SK-N-SH treated with all-trans-retinoic acid at 6 μM for 48 hours (cell line): ENCODE measurements at regions not wholly inside any gene's neighbourhood (a gene's known extent, or its start where the extent isn't known, plus 50 kb on each side); places are given as distances from the start of the nearest gene placed in this dataset.

Experiments
- ATAC-seq: fragments of 200-7000 bp; cut with Tn5 transposase; 3 replicates; pipeline ENCODE4 v1.9.1; 2020; ENCODE audit warnings: mild to moderate bottlenecking, moderate library complexity
- ARNTL ChIP-seq: fragments of 450-650 bp; formaldehyde crosslinking; IDR thresholded peaks from 2 replicates; pipeline ENCODE4 v1.5.0; 2020; ENCODE audit warnings: low read depth, mild to moderate bottlenecking, moderate library complexity, borderline replicate concordance
- BACH2 ChIP-seq: fragments of 250-450 bp; sonication (Bioruptor Pico); IDR thresholded peaks from 2 replicates; pipeline ENCODE4 v1.9.0; 2021; ENCODE audit warnings: mild to moderate bottlenecking, borderline replicate concordance
- CREB5 ChIP-seq: fragments of 250-450 bp; sonication (Bioruptor Pico); IDR thresholded peaks from 2 replicates; pipeline ENCODE4 v1.5.1; 2020; ENCODE audit warnings: low read depth, mild to moderate bottlenecking, moderate library complexity
- CSRNP3 ChIP-seq: fragments of 250-450 bp; sonication (Bioruptor Pico); IDR thresholded peaks from 2 replicates; pipeline ENCODE4 v1.5.1; 2021; ENCODE audit warnings: mild to moderate bottlenecking, moderate library complexity
- ESRRG ChIP-seq: fragments of 250-450 bp; sonication (Bioruptor Pico); IDR thresholded peaks from 2 replicates; pipeline ENCODE4 v1.6.1; 2021; ENCODE audit warnings: mild to moderate bottlenecking
- GLIS3 ChIP-seq: fragments of 250-450 bp; sonication (Bioruptor Pico); IDR thresholded peaks from 2 replicates; pipeline ENCODE4 v1.5.0; 2020; ENCODE audit warnings: mild to moderate bottlenecking, moderate library complexity
- ISL1 ChIP-seq: fragments of 250-450 bp; sonication (Bioruptor Pico); IDR thresholded peaks from 2 replicates; pipeline ENCODE4 v2.1.2; 2022; ENCODE audit warnings: mild to moderate bottlenecking, moderate library complexity
- OSR1 ChIP-seq: fragments of 250-450 bp; sonication (Bioruptor Pico); IDR thresholded peaks from 2 replicates; pipeline ENCODE4 v1.8.0; 2022; ENCODE audit warnings: moderate library complexity, mild to moderate bottlenecking, inconsistent platforms
- PATZ1 ChIP-seq: fragments of 250-450 bp; sonication (Bioruptor Pico); IDR thresholded peaks from 2 replicates; pipeline ENCODE4 v1.8.0; 2020; ENCODE audit warnings: mild to moderate bottlenecking, moderate library complexity, borderline replicate concordance
- POU6F1 ChIP-seq: fragments of 250-450 bp; sonication (Bioruptor Pico); IDR thresholded peaks from 2 replicates; pipeline ENCODE4 v1.8.0; 2021; ENCODE audit warnings: low read depth, mild to moderate bottlenecking, moderate library complexity, borderline replicate concordance
- PPARA ChIP-seq: fragments of 250-450 bp; sonication (Bioruptor Pico); IDR thresholded peaks from 2 replicates; pipeline ENCODE4 v1.5.0; 2020; ENCODE audit warnings: mild to moderate bottlenecking, borderline replicate concordance
- RARB ChIP-seq: fragments of 250-450 bp; sonication (Bioruptor Pico); IDR thresholded peaks from 2 replicates; pipeline ENCODE4 v1.8.0; 2021; ENCODE audit warnings: mild to moderate bottlenecking, moderate library complexity
- SNAI2 ChIP-seq: fragments of 250-450 bp; sonication (Bioruptor Pico); IDR thresholded peaks from 2 replicates; pipeline ENCODE4 v1.5.0; 2020; ENCODE audit warnings: mild to moderate bottlenecking, moderate library complexity
- TCF4 ChIP-seq: fragments of 250-450 bp; sonication (Bioruptor Pico); IDR thresholded peaks from 2 replicates; pipeline ENCODE4 v1.8.0; 2021; ENCODE audit warnings: mild to moderate bottlenecking, moderate library complexity, borderline replicate concordance
- TOX ChIP-seq: fragments of 250-450 bp; sonication (Bioruptor Pico); IDR thresholded peaks from 2 replicates; pipeline ENCODE4 v1.8.0; 2021; ENCODE audit warnings: mild to moderate bottlenecking, moderate library complexity, borderline replicate concordance
- TSHZ2 ChIP-seq: fragments of 250-450 bp; sonication (Bioruptor Pico); IDR thresholded peaks from 2 replicates; pipeline ENCODE4 v1.5.0; 2020; ENCODE audit warnings: mild to moderate bottlenecking, moderate library complexity
- ZC3H10 ChIP-seq: fragments of 250-450 bp; sonication (Bioruptor Pico); IDR thresholded peaks from 2 replicates; pipeline ENCODE4 v1.5.1; 2021; ENCODE audit warnings: mild to moderate bottlenecking, moderate library complexity
- ZFP3 ChIP-seq: fragments of 250-450 bp; sonication (Bioruptor Pico); IDR thresholded peaks from 2 replicates; pipeline ENCODE4 v1.5.0; 2020; ENCODE audit warnings: mild to moderate bottlenecking, moderate library complexity
- ZNF565 ChIP-seq: fragments of 450-650 bp; formaldehyde crosslinking; conservative IDR thresholded peaks from 2 replicates; pipeline ENCODE4 v1.5.0; 2020; ENCODE audit warnings: low read depth, mild to moderate bottlenecking, moderate library complexity
- ZNF8 ChIP-seq: fragments of 450-650 bp; formaldehyde crosslinking; IDR thresholded peaks from 2 replicates; pipeline ENCODE4 v1.5.0; 2020; ENCODE audit warnings: mild to moderate bottlenecking, moderate library complexity

GRCh38 chr6:20313960-20314530 is 87.6 kb upstream of the E2F3 start (continued):
- no peak for TF ChIP-seq ZFP3 (CRISPR knock-in tag)
- TF ChIP-seq SNAI2 (CRISPR knock-in tag), result no peak
- TF ChIP-seq ZNF8 (CRISPR knock-in tag), result no peak
- no peak for TF ChIP-seq CSRNP3 (CRISPR knock-in tag)
- no peak for TF ChIP-seq ARNTL (CRISPR knock-in tag)

- TF ChIP-seq CSRNP3 (CRISPR knock-in tag) (no peak), SNAI2 (CRISPR knock-in tag) (no peak), ZNF565 (CRISPR knock-in tag) (no peak), CREB5 (CRISPR knock-in tag) (no peak), ZC3H10 (CRISPR knock-in tag) (no peak), ISL1 (CRISPR knock-in tag) (no peak), OSR1 (CRISPR knock-in tag) (no peak), TSHZ2 (CRISPR knock-in tag) (no peak)
- TF ChIP-seq, all 23 proteins: peak for 0
- no peak for ATAC-seq
These were observed 86.5 kb upstream of the E2F3 start for GRCh38 chr6:20314866-20315845.

- no peak for ATAC-seq
- TF ChIP-seq TSHZ2 (CRISPR knock-in tag) (no peak), ZFP3 (CRISPR knock-in tag) (no peak), TCF4 (CRISPR knock-in tag) (no peak), ZNF8 (CRISPR knock-in tag) (no peak), CREB5 (CRISPR knock-in tag) (no peak), PPARA (no peak), POU6F1 (no peak), GLIS3 (CRISPR knock-in tag) (no peak), ARNTL (CRISPR knock-in tag) (no peak), RARB (CRISPR knock-in tag) (no peak), ESRRG (CRISPR knock-in tag) (no peak), ISL1 (CRISPR knock-in tag) (no peak), OSR1 (CRISPR knock-in tag) (no peak), TOX (CRISPR knock-in tag) (no peak), PATZ1 (CRISPR knock-in tag) (no peak), BACH2 (CRISPR knock-in tag) (no peak)
These were observed 84.2 kb upstream of the E2F3 start for GRCh38 chr6:20317430-20317829.
